ENCODE measurements at regions not wholly inside any gene's neighbourhood (a gene's known extent, or its start where the extent isn't known, plus 50 kb on each side); places are given as distances from the start of the nearest gene placed in this dataset.
A peak's percentile ranks its signal among the peaks of the same experiment; 100 is the strongest.
"Not testable (repeated sequence)": the region's sequence is repeated elsewhere in the genome, so short reads cannot be mapped to it uniquely, and the experiment has no call there.

GRCh38 chr6:113052506-113052905 is 705.4 kb downstream of the RFPL4B start:
- DNase-seq (ENCODE audit: low read depth in 1 of 2, low spot score in 1 of 2): no peak
- in situ Hi-C loops (cut with HindIII; ENCODE audit: low pct_unique_long_range_greater_than_20kb, low sequenced_read_pairs): no loop called here
- no peak for TF ChIP-seq JUND (IDR thresholded peaks at IDR 0.05; ENCODE audit: low read depth)

GRCh38 chr6:113055061-113055460 is 707.9 kb downstream of the RFPL4B start:
- peak in 1 of 2 experiments; percentile 0 for DNase-seq (ENCODE audit: low read depth in 1 of 2, low spot score in 1 of 2)
- no peak for TF ChIP-seq JUND (IDR thresholded peaks at IDR 0.05; ENCODE audit: low read depth)
- in situ Hi-C loops (cut with HindIII; ENCODE audit: low pct_unique_long_range_greater_than_20kb, low sequenced_read_pairs): no loop called here

GRCh38 chr6:113055998-113056397 is 708.9 kb downstream of the RFPL4B start:
- in situ Hi-C loops (cut with HindIII; ENCODE audit: low pct_unique_long_range_greater_than_20kb, low sequenced_read_pairs): no loop called here
- no peak for TF ChIP-seq JUND (IDR thresholded peaks at IDR 0.05; ENCODE audit: low read depth)
- DNase-seq (ENCODE audit: low read depth in 1 of 2, low spot score in 1 of 2): no peak

- no peak for TF ChIP-seq JUND (IDR thresholded peaks at IDR 0.05; ENCODE audit: low read depth)
- in situ Hi-C loops (cut with HindIII; ENCODE audit: low pct_unique_long_range_greater_than_20kb, low sequenced_read_pairs): no loop called here
- no peak for DNase-seq (ENCODE audit: low read depth in 1 of 2, low spot score in 1 of 2)
Observed at GRCh38 chr6:113057567-113058053, 710.5 kb downstream of the RFPL4B start.

- no peak for DNase-seq (ENCODE audit: low read depth in 1 of 2, low spot score in 1 of 2)
- in situ Hi-C loops (cut with HindIII; ENCODE audit: low pct_unique_long_range_greater_than_20kb, low sequenced_read_pairs): no loop called here
- no peak for TF ChIP-seq JUND (IDR thresholded peaks at IDR 0.05; ENCODE audit: low read depth)
Observed at GRCh38 chr6:113060664-113061063, 713.5 kb downstream of the RFPL4B start.

GRCh38 chr6:113065611-113066010 is 718.5 kb downstream of the RFPL4B start:
- TF ChIP-seq JUND (IDR thresholded peaks at IDR 0.05; ENCODE audit: low read depth): no peak
- no peak for DNase-seq (ENCODE audit: low read depth in 1 of 2, low spot score in 1 of 2)
- in situ Hi-C loops (cut with HindIII; ENCODE audit: low pct_unique_long_range_greater_than_20kb, low sequenced_read_pairs): no loop called here

GRCh38 chr6:113067612-113068275 is 720.6 kb downstream of the RFPL4B start:
- TF ChIP-seq JUND (IDR thresholded peaks at IDR 0.05; ENCODE audit: low read depth): no peak
- DNase-seq (ENCODE audit: low read depth in 1 of 2, low spot score in 1 of 2): no peak
- in situ Hi-C loops (cut with HindIII; ENCODE audit: low pct_unique_long_range_greater_than_20kb, low sequenced_read_pairs): no loop called here

GRCh38 chr6:113068570-113068969 is 721.4 kb downstream of the RFPL4B start:
- TF ChIP-seq JUND (IDR thresholded peaks at IDR 0.05; ENCODE audit: low read depth): no peak
- no peak for DNase-seq (ENCODE audit: low read depth in 1 of 2, low spot score in 1 of 2)
- in situ Hi-C loops (cut with HindIII; ENCODE audit: low pct_unique_long_range_greater_than_20kb, low sequenced_read_pairs): no loop called here

- in situ Hi-C loops (cut with HindIII; ENCODE audit: low pct_unique_long_range_greater_than_20kb, low sequenced_read_pairs); DNase-seq (ENCODE audit: low read depth in 1 of 2, low spot score in 1 of 2): not testable (repeated sequence)
Observed at GRCh38 chr6:113070681-113071080, 723.6 kb downstream of the RFPL4B start.

- DNase-seq (ENCODE audit: low read depth in 1 of 2, low spot score in 1 of 2): no peak
Observed at GRCh38 chr6:113073611-113074191, 726.6 kb downstream of the RFPL4B start.

GRCh38 chr6:113076116-113076515 is 729.0 kb downstream of the RFPL4B start:
- no peak for DNase-seq (ENCODE audit: low read depth in 1 of 2, low spot score in 1 of 2)
- in situ Hi-C loops (cut with HindIII; ENCODE audit: low pct_unique_long_range_greater_than_20kb, low sequenced_read_pairs): no loop called here
- no peak for TF ChIP-seq JUND (IDR thresholded peaks at IDR 0.05; ENCODE audit: low read depth)

More at GRCh38 chr6:113073611-113074191, 726.6 kb downstream of the RFPL4B start:
- in situ Hi-C loops (cut with HindIII; ENCODE audit: low pct_unique_long_range_greater_than_20kb, low sequenced_read_pairs): no loop called here
- no peak for TF ChIP-seq JUND (IDR thresholded peaks at IDR 0.05; ENCODE audit: low read depth)

GRCh38 chr6:113076816-113077215 is 729.7 kb downstream of the RFPL4B start:
- TF ChIP-seq JUND (IDR thresholded peaks at IDR 0.05; ENCODE audit: low read depth): no peak
- in situ Hi-C loops (cut with HindIII; ENCODE audit: low pct_unique_long_range_greater_than_20kb, low sequenced_read_pairs): no loop called here
- DNase-seq (ENCODE audit: low read depth in 1 of 2, low spot score in 1 of 2): no peak

- in situ Hi-C loops (cut with HindIII; ENCODE audit: low pct_unique_long_range_greater_than_20kb, low sequenced_read_pairs): no loop called here
- no peak for TF ChIP-seq JUND (IDR thresholded peaks at IDR 0.05; ENCODE audit: low read depth)
- no peak for DNase-seq (ENCODE audit: low read depth in 1 of 2, low spot score in 1 of 2)
Observed at GRCh38 chr6:113077794-113078193, 730.7 kb downstream of the RFPL4B start.
